Stimulated activated CD4-positive, alpha-beta T cell treated with anti-CD3 and anti-CD28 coated beads, Interleukin-4, amount 100 ng/mL, for 4 hours (primary cell): ENCODE measurements at regions not wholly inside any gene's neighbourhood (a gene's known extent, or its start where the extent isn't known, plus 50 kb on each side); places are given as distances from the start of the nearest gene placed in this dataset.
"Not testable (repeated sequence)": the region's sequence is repeated elsewhere in the genome, so short reads cannot be mapped to it uniquely, and the experiment has no call there.

Experiments used
- DNase-seq, 2 experiments: peaks; one replicate each; pipeline ENCODE4 v3.0.0-alpha.2; 2020

DNA sequence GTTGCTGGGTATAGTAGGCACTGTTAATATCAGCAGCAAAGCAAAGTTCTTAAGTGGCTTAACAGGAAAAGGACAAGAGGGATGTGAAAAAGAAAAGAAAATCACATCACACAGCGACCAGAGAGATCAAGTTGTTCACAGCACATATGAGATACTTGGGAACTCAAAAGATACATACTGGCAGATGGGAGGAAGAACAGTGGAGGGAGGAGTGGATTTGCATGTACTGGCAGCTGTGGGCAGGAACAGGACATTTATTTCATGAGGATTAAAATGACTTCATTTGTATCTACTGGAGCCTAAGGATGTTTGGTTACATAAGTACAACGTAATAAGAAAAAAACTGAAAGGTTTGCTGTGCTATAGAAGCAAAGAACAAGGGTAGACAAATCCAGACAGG lies 136.5 kb upstream of the IFNG-AS1 start:
- DNase-seq: no peak

GRCh38 chr12:67853204-67853603 lies 136.0 kb upstream of the IFNG-AS1 start:
- no peak for DNase-seq

GRCh38 chr12:67854351-67854750 lies 134.9 kb upstream of the IFNG-AS1 start:
- no peak for DNase-seq

GRCh38 chr12:67855103-67855502 lies 134.1 kb upstream of the IFNG-AS1 start:
- no peak for DNase-seq

DNA sequence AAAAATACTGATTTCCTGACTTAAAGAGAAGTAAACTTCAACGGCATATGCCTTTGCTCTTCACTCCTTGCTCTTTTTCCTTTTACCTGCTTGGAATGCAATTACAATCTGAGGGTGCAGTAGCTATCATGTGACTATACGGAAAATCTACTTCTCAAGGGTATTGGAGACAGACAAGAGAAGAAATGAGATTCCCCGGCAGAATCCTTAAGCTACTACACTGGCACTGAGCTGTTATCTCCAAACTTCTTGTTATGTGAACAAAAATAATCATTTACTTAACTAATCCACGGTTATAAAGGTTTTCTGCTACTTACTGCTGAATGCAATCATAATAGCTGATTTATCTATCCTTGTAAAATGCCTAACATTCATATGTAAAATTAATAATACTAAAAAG lies 118.0 kb upstream of the IFNG-AS1 start:
- no peak for DNase-seq

- no peak for DNase-seq
Observed at GRCh38 chr12:67873355-67873754, 115.9 kb upstream of the IFNG-AS1 start.

GRCh38 chr12:67876305-67876915 lies 112.8 kb upstream of the IFNG-AS1 start:
- no peak for DNase-seq

- no peak for DNase-seq
Observed at GRCh38 chr12:67877727-67878126, 111.5 kb upstream of the IFNG-AS1 start.

- no peak for DNase-seq
Observed at GRCh38 chr12:67879937-67880336, 109.3 kb upstream of the IFNG-AS1 start.

- DNase-seq: no peak
Observed at GRCh38 chr12:67881565-67881964, 107.7 kb upstream of the IFNG-AS1 start.

DNA sequence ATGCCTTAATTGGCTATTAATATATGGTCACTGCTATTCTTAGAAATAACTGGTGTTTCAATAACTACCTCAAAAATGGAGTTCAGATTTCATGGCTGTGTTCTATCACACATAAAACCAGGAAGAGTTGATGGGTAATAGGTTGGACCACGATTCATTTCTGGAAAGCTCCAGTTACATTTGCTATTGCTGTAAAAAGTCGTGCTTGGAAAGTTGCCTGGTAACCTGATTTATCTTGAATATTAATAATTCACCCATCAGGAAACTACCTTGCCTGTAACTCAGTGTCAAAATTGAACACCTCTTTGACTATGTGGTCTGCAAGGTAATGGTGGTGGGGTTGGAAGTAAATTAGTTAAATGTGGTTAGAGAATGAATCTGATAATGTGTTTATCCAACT lies 104.7 kb upstream of the IFNG-AS1 start:
- no peak for DNase-seq

DNA sequence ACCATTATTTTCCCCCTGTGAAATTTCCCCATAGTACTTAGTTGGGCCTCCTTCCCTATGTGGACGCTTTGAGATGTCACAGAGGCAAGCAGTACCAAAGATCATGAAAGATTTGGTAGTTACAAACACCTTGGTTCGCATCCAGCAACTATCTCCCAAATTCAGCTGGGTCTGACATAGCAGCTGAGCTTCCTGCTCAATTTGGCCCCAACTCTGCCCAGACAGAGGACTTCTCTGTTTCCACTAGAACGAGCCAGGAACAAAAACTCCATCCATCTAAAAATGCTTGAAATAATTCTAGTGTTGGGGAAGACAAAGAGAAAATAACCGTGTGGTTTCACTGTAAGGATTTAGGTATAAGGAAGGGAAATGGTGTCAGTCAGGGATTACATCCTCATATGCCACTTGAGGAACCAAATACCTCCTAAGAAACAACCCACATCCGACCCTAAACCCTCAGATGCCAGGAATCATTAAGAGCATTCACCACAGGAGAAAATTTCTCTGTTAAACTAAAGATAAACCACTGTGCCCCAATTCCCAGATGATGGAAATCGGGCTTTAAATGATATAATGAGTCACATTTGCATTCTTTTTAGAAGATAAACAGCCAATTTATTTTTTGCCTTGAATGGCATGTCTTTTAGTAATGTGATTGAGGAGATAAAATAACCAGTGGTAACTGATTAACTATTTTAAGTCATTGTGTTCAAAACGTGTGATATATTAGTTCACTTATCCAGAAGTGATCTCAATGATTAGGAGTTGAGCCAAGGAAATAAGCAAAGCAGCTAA lies 103.7 kb upstream of the IFNG-AS1 start:
- no peak for DNase-seq

DNA sequence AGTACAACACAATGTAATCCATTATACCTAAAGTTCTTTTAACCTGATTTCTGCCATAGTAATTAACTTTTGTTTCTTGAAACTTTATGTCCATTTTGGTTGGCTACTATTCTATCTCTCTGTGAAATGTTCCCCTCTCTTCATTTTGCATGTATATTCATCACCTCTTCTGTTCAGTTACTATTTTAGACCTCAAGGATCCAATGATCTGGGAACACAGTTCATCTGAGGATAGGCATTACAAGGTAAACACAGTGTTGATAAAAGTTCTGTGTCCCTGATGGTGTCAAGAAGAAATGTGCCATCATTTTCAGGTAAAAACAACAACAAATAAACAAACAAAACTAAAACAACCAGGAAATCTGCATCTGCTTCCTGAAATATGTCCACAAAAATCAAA lies 102.2 kb upstream of the IFNG-AS1 start:
- DNase-seq: no peak

DNA sequence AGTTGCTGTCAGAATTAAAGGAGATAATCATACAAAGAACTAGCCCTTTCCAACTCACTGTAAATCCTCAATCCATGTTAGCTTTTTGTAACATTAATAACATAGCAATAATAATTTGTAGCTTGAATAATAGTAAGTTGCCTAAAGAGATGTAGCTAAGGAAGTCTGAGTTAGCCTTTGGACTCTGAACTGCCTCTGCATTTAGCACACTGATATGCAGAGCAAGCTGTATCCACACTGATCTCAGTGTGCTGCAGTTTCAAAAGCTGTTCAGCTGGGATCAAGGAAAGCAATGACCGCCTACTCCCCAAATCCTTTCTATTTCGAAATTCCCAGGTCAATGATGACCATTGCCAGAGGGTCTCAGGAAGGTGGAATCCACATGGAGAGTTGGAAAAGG lies 99.3 kb upstream of the IFNG-AS1 start:
- no peak for DNase-seq

- DNase-seq: no peak
Observed at GRCh38 chr12:67890726-67891258, 98.5 kb upstream of the IFNG-AS1 start.

GRCh38 chr12:67891596-67891995 lies 97.7 kb upstream of the IFNG-AS1 start:
- DNase-seq: no peak

DNA sequence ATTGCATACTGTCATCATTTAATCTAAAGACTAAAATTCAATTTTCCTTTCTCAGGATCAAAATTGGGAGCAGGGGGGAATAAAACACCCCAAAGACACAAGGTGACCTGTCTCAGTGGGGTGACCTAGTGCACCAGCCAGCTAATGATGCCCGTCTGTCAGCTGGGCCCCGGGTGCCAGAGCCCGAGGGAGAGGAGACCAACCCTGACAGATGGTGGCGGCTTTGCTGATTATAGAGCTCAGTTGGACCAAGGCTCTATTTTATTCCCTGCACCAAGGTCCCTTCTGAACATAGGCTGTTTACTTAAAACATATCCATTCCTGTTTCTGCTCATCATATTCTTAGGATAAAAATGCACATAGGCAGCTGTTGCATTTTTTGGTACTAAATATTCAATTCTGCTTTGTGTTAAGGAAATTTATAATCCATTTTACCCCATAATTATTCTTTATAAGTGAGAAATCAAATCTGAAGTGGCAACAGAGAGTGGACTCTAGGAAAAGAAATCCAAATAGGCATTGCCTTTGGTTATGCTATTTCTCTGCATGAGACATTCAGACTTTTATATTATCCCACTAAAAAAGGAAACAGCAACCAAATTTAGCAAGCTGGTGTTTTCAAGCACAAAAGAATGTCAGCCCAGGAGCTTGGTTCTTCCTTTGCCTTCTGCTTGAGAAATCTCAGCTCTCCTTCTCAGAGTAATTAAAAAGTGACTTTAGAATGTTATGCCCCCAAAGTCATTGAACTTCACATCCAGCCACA lies 96.8 kb upstream of the IFNG-AS1 start:
- no peak for DNase-seq

- no peak for DNase-seq
Observed at GRCh38 chr12:67893022-67893580, 96.1 kb upstream of the IFNG-AS1 start.

DNA sequence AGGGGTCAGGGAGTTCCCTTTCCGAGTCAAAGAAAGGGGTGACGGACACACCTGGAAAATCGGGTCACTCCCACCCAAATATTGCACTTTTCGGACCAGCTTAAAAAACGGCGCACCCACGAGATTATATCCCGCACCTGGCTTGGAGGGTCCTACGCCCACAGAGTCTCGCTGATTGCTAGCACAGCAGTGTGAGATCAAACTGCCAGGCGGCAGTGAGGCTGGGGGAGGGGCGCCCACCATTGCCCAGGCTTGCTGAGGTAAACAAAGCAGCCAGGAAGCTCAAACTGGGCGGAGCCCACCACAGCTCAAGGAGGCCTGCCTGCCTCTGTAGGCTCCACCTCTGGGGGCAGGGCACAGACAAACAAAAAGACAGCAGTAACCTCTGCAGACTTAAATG lies 88.8 kb upstream of the IFNG-AS1 start:
- DNase-seq: not testable (repeated sequence)

GRCh38 chr12:67909091-67909531 lies 80.1 kb upstream of the IFNG-AS1 start:
- no peak for DNase-seq

DNA sequence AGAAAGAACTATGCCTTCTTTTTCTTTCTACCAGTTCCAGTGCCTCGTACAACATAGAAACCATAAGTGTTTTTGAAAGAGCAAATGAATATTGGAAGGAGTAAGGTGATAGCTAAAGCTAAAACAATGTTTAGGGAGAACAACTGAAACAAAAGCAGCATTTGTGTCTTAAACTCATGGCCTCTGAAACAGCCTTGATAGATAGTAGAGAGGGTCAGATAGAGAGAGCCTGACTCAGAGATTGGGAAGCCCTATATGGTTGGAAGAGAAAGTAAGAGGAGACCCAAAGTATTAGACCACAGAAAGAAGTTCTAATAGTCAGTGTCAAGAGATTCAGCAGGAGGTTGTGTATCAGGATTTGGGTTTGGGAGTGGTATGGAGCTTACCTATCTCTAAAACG lies 79.6 kb upstream of the IFNG-AS1 start:
- DNase-seq: no peak

DNA sequence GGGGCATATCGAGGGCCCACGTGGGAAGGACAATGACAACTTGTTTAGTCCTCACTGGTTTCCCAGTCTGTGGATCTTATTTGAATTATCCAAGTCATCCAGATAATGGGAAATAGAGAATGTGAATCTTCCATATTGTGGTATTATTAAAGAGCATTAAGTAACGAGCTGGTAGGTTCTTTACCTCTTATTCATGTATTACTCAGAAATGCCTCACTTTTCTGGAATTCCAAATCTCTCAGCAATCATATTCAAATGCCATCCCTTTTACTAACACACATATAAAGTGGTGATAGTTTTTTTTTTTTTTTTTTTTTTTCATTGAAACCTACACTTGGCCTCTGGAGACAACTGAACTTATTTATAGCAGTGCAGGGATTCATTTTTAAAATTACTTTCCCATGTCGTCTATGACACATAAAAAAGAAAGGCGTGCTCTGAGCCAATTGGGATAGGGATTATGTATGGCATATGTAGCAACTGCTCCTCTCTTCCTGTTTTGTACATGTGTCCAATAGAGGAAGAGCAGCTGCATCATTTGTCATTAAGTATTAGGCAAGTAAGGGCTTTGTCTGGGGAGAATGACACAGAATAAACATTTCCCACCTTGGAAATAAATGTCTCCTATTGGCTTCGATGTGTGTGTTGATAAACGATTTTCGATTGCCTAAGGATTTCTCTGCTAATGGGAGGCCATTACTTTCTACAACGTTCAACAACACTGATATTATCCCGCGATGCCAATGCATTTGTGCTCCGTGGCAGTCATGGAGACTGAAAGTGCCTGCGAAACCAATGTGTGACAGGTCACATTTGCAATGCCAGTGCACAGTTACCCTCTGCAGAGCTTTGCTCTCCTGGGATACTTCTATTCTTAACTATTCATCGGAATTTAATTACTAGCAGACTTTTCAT lies 78.6 kb upstream of the IFNG-AS1 start:
- DNase-seq: no peak
